ENCODE measurements at regions not wholly inside any gene's neighbourhood (a gene's known extent, or its start where the extent isn't known, plus 50 kb on each side); places are given as distances from the start of the nearest gene placed in this dataset.

GRCh38 chr3:64976456-64976855 lies 288.7 kb upstream of the ADAMTS9 start:
- peaks cover 2% of the 10 kb centered on the region for H3K4me1 Mint-ChIP-seq (ENCODE audit: unreplicated experiment)
- H3K36me3 Mint-ChIP-seq (ENCODE audit: unreplicated experiment): no peaks in the 10 kb centered on the region
- TF ChIP-seq, protein P1, sequence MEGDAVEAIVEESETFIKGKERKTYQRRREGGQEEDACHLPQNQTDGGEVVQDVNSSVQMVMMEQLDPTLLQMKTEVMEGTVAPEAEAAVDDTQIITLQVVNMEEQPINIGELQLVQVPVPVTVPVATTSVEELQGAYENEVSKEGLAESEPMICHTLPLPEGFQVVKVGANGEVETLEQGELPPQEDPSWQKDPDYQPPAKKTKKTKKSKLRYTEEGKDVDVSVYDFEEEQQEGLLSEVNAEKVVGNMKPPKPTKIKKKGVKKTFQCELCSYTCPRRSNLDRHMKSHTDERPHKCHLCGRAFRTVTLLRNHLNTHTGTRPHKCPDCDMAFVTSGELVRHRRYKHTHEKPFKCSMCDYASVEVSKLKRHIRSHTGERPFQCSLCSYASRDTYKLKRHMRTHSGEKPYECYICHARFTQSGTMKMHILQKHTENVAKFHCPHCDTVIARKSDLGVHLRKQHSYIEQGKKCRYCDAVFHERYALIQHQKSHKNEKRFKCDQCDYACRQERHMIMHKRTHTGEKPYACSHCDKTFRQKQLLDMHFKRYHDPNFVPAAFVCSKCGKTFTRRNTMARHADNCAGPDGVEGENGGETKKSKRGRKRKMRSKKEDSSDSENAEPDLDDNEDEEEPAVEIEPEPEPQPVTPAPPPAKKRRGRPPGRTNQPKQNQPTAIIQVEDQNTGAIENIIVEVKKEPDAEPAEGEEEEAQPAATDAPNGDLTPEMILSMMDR (IDR thresholded peaks at IDR 0.05): no peak
- DNase-seq (ENCODE audit: extremely low spot score, unreplicated experiment): no peak
- no peak overlapping the region for H3K27ac Mint-ChIP-seq (ENCODE audit: unreplicated experiment)
- peaks cover 3% of the 10 kb centered on the region for H3K27me3 Mint-ChIP-seq (ENCODE audit: unreplicated experiment)
- no peak overlapping the region for H3K4me3 Mint-ChIP-seq (ENCODE audit: unreplicated experiment)
- no peaks in the 10 kb centered on the region for H3K9me3 Mint-ChIP-seq (ENCODE audit: unreplicated experiment)

DNA sequence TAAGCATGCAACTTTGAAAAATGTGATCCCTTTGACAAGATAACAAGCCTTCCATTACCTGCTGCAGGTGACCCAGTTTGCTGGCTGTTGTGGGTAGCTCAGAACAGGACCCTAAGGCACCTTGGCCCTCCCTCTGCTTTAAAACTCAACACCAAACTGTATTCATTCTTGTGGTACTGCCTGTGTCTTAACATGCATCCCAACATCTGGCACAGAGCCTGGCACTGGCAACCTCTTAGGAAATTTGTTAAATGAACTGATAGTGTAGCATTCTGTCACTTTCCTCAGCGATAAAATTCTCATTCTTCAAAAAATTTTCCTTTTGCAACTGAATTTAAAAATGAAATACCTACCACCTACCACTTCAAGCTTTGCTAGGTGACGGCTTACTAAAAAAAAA lies 287.3 kb upstream of the ADAMTS9 start:
- TF ChIP-seq, protein P1 (IDR thresholded peaks at IDR 0.05): no peak
- peaks cover 3% of the 10 kb centered on the region for H3K27me3 Mint-ChIP-seq (ENCODE audit: unreplicated experiment)

GRCh38 chr3:64974401-64974800 lies 286.6 kb upstream of the ADAMTS9 start:
- H3K4me3 Mint-ChIP-seq (ENCODE audit: unreplicated experiment): no peak overlapping the region
- TF ChIP-seq, protein P1 (IDR thresholded peaks at IDR 0.05): no peak
- peaks cover 2% of the 10 kb centered on the region for H3K4me1 Mint-ChIP-seq (ENCODE audit: unreplicated experiment)
- H3K9me3 Mint-ChIP-seq (ENCODE audit: unreplicated experiment): no peaks in the 10 kb centered on the region
- peaks cover 3% of the 10 kb centered on the region for H3K27me3 Mint-ChIP-seq (ENCODE audit: unreplicated experiment)
- no peak overlapping the region for H3K27ac Mint-ChIP-seq (ENCODE audit: unreplicated experiment)
- DNase-seq (ENCODE audit: extremely low spot score, unreplicated experiment): no peak
- no peaks in the 10 kb centered on the region for H3K36me3 Mint-ChIP-seq (ENCODE audit: unreplicated experiment)

More for the DNA sequence above, 287.3 kb upstream of the ADAMTS9 start:
- Mint-ChIP-seq H3K4me1 (ENCODE audit: unreplicated experiment) (peaks cover 2% of the 10 kb centered on the region), H3K9me3 (ENCODE audit: unreplicated experiment) (no peaks in the 10 kb centered on the region), H3K36me3 (ENCODE audit: unreplicated experiment) (no peaks in the 10 kb centered on the region), H3K4me3 (ENCODE audit: unreplicated experiment) (no peak overlapping the region), H3K27ac (ENCODE audit: unreplicated experiment) (no peak overlapping the region)
- DNase-seq (ENCODE audit: extremely low spot score, unreplicated experiment): no peak

DNA sequence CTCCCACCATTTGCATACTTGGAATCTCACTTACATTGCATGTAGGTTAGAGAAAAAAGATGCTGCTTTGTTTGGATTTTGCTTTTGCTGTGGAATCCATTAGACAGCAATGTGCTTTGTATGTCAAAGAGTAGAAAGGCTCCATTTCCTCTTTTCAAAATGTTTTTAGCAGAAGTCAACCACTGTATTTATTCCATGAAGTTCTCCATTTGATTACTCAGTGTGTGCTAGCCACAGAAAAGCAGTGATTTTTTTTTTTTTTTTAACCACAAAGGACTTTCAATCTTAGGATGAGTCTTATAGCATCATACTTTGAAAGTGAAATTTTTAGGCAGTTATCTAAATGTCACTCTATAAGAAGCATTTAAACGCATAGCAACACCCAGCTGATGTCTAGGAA lies 285.0 kb upstream of the ADAMTS9 start:
- Mint-ChIP-seq H3K27ac (ENCODE audit: unreplicated experiment) (no peak overlapping the region), H3K27me3 (ENCODE audit: unreplicated experiment) (peaks cover 7% of the 10 kb centered on the region), H3K36me3 (ENCODE audit: unreplicated experiment) (no peaks in the 10 kb centered on the region), H3K4me3 (ENCODE audit: unreplicated experiment) (no peak overlapping the region), H3K4me1 (ENCODE audit: unreplicated experiment) (peaks cover 2% of the 10 kb centered on the region), H3K9me3 (ENCODE audit: unreplicated experiment) (peaks cover 6% of the 10 kb centered on the region)
- DNase-seq (ENCODE audit: extremely low spot score, unreplicated experiment): no peak
- TF ChIP-seq, protein P1 (IDR thresholded peaks at IDR 0.05): no peak

- no peak for DNase-seq (ENCODE audit: extremely low spot score, unreplicated experiment)
- H3K9me3 Mint-ChIP-seq (ENCODE audit: unreplicated experiment): peaks cover 11% of the 10 kb centered on the region
These were observed 283.8 kb upstream of the ADAMTS9 start for GRCh38 chr3:64971602-64972001.

More at GRCh38 chr3:64971602-64972001, 283.8 kb upstream of the ADAMTS9 start:
- no peaks in the 10 kb centered on the region for H3K4me1 Mint-ChIP-seq (ENCODE audit: unreplicated experiment)
- no peak overlapping the region for H3K27ac Mint-ChIP-seq (ENCODE audit: unreplicated experiment)
- no peaks in the 10 kb centered on the region for H3K36me3 Mint-ChIP-seq (ENCODE audit: unreplicated experiment)
- peaks cover 7% of the 10 kb centered on the region for H3K27me3 Mint-ChIP-seq (ENCODE audit: unreplicated experiment)
- no peak overlapping the region for H3K4me3 Mint-ChIP-seq (ENCODE audit: unreplicated experiment)
- TF ChIP-seq, protein P1 (IDR thresholded peaks at IDR 0.05): no peak

Measured in osteocyte (in vitro differentiated cells).